Activated CD8-positive, alpha-beta memory T cell treated with anti-CD3 and anti-CD28 coated beads, Interleukin-2, amount 10 ng/mL, durations not matched to agents 7 days and 5 days (primary cell): ENCODE measurements at regions not wholly inside any gene's neighbourhood (a gene's known extent, or its start where the extent isn't known, plus 50 kb on each side); places are given as distances from the start of the nearest gene placed in this dataset.

Experiments used
- ATAC-seq: fragments of 150-1000 bp; cut with Tn5 transposase; one replicate; pipeline ENCODE4 v1.10.0; 2021; ENCODE audit warnings: moderate library complexity
- CTCF ChIA-PET: fragments of 350-600 bp; sonication (Branson Sonifier 250); formaldehyde crosslinking; loops from one replicate; lab custom pipeline; 2021; ENCODE audit warnings: antibody characterized with exemption; lab: Charles Lee
- DNase-seq: peaks from one replicate; pipeline ENCODE4 v3.0.0-alpha.2; 2020
- H3K27ac Mint-ChIP-seq: one replicate; pipeline ENCODE4 v1.8.0; 2021; ENCODE audit warnings: mild to moderate bottlenecking, mixed read lengths
- H3K27me3 Mint-ChIP-seq: one replicate; pipeline ENCODE4 v1.8.0; 2021; ENCODE audit warnings: mixed read lengths
- H3K36me3 Mint-ChIP-seq: one replicate; pipeline ENCODE4 v1.8.0; 2021; ENCODE audit warnings: mild to moderate bottlenecking, mixed read lengths
- H3K4me1 Mint-ChIP-seq: one replicate; pipeline ENCODE4 v1.8.0; 2021; ENCODE audit warnings: mixed read lengths
- H3K4me3 Mint-ChIP-seq: one replicate; pipeline ENCODE4 v1.8.0; 2021; ENCODE audit warnings: mild to moderate bottlenecking, moderate library complexity, mixed read lengths
- H3K9me3 Mint-ChIP-seq: one replicate; pipeline ENCODE4 v1.8.0; 2022; ENCODE audit warnings: low read depth, mixed read lengths

GRCh38 chr2:145226901-145227300 lies 707.0 kb upstream of the ZEB2 start:
- DNase-seq: no peak
- ATAC-seq: no peak
- H3K9me3 Mint-ChIP-seq: no peaks in the 10 kb centered on the region
- no peaks in the 10 kb centered on the region for H3K36me3 Mint-ChIP-seq
- CTCF ChIA-PET: no interaction called here
- no peaks in the 10 kb centered on the region for H3K4me1 Mint-ChIP-seq
- H3K27me3 Mint-ChIP-seq: no peaks in the 10 kb centered on the region
- no peak overlapping the region for H3K4me3 Mint-ChIP-seq
- H3K27ac Mint-ChIP-seq: no peak overlapping the region

DNA sequence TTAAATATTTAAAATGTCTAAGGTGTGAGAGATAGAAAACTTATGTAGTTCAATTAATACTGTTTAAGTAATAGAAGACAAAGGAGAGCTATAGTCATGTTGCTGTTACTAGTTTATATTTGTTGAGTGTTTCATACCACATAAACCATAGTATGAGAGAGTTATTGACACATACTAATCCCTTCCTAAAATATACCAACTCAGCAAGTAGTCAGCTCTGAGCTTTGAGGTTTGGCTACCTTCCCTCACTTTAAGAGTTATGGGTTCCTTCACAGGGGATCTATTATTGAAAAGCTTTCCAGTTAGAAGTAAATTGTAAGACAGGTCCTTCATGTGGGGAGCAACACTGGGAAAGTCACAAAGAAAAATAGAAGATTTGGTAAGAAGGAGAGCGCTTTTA lies 701.6 kb upstream of the ZEB2 start:
- Mint-ChIP-seq H3K27me3 (no peaks in the 10 kb centered on the region), H3K4me1 (no peaks in the 10 kb centered on the region), H3K9me3 (no peaks in the 10 kb centered on the region), H3K36me3 (no peaks in the 10 kb centered on the region), H3K27ac (no peak overlapping the region), H3K4me3 (no peak overlapping the region)
- no peak for DNase-seq
- CTCF ChIA-PET: no interaction called here
- ATAC-seq: no peak

DNA sequence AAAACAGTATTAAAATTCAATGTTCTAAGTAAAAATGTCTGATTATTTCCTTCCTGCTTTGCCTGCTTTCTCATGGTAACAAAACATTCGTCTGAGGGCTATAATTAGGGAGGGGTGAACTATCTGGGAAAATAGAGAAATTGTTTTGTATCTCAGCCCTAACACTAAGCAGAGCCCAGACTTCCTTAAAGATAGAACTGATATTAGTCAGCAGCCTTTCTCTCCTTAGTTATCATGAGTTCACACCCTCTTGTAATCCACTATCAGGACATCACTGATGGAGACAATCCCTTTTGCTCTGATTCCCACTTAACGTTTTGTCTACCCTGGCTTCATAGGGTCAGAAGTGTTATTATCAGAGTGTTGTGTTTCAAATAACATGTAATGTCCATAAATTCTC lies 701.1 kb upstream of the ZEB2 start:
- ATAC-seq (no peak), DNase-seq (no peak)
- H3K9me3 Mint-ChIP-seq: no peaks in the 10 kb centered on the region
- no peak overlapping the region for H3K27ac Mint-ChIP-seq
- no peak overlapping the region for H3K4me3 Mint-ChIP-seq
- no peaks in the 10 kb centered on the region for H3K4me1 Mint-ChIP-seq
- CTCF ChIA-PET: no interaction called here
- H3K27me3 Mint-ChIP-seq: no peaks in the 10 kb centered on the region
- no peaks in the 10 kb centered on the region for H3K36me3 Mint-ChIP-seq

- H3K4me3 Mint-ChIP-seq: no peak overlapping the region
- H3K9me3 Mint-ChIP-seq: no peaks in the 10 kb centered on the region
- H3K4me1 Mint-ChIP-seq: no peaks in the 10 kb centered on the region
- CTCF ChIA-PET: no interaction called here
- DNase-seq: no peak
- H3K27ac Mint-ChIP-seq: no peak overlapping the region
- no peaks in the 10 kb centered on the region for H3K36me3 Mint-ChIP-seq
- ATAC-seq: no peak
- no peaks in the 10 kb centered on the region for H3K27me3 Mint-ChIP-seq
These were observed 700.6 kb upstream of the ZEB2 start for GRCh38 chr2:145220496-145220895.

DNA sequence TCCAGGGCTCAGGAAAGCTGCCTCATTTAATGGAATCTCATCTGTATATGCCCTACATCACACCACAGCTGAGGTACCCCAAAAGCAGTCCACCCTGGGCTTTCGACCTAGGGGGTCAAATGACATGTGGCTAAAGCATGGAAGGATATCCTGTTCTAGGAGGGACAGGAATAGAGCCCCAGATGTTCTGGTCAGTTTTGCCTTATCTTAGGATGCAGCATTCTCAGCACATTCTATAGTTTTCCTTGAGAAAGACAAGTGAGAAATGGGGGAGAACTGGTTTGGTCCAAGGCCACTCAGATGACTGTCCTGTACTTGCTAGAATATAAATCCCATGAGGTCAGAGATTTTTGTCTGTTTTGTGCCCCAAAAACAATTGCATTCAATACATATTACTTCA lies 688.0 kb upstream of the ZEB2 start:
- Mint-ChIP-seq H3K27me3 (no peaks in the 10 kb centered on the region), H3K36me3 (no peaks in the 10 kb centered on the region), H3K4me1 (no peaks in the 10 kb centered on the region), H3K27ac (no peak overlapping the region), H3K4me3 (no peak overlapping the region), H3K9me3 (peaks cover 3% of the 10 kb centered on the region)
- ATAC-seq (no peak), DNase-seq (no peak)
- CTCF ChIA-PET: no interaction called here

DNA sequence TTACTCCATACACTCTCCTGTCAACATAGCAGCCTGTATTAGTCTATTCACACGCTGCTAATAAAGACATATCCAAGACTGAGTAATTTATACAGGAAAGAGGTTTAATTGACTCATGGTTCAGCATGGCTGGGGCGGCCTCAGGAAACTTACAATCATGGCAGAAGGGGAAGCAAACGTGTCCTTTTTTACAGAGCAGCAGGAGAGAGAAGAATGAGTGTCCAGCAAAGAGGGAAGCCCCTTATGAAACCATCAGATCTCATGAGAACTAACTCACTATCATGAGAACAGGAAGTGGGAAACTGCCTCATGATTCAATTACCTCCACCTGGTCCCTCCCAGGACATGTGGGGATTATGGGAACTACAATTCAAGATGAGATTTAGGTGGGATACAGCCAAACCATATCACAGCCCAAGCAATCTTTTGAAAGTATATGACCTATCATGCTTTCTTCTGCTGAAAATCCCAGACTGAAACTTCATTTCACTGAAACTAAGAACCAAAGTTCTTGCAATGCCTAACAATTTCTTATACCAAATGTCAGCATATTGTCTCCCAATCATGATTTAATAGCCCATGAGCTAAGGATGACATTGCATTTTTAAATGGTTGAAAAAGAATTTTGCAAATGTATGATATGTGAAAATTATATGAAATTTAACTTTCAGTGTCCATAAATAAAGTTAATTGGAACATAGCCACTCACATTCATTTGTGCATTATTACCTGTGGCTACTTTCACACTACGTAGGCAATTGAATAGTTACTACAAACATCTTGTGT lies 686.8 kb upstream of the ZEB2 start:
- no peak for ATAC-seq

GRCh38 chr2:145203891-145204290 lies 684.0 kb upstream of the ZEB2 start:
- Mint-ChIP-seq H3K9me3 (no peaks in the 10 kb centered on the region), H3K4me1 (no peaks in the 10 kb centered on the region), H3K4me3 (no peak overlapping the region), H3K36me3 (no peaks in the 10 kb centered on the region), H3K27ac (no peak overlapping the region), H3K27me3 (no peaks in the 10 kb centered on the region)
- DNase-seq (no peak), ATAC-seq (no peak)
- CTCF ChIA-PET: no interaction called here

More for the DNA sequence above, 686.8 kb upstream of the ZEB2 start:
- H3K9me3 Mint-ChIP-seq: no peaks in the 10 kb centered on the region
- CTCF ChIA-PET: no interaction called here
- DNase-seq: no peak
- H3K4me3 Mint-ChIP-seq: no peak overlapping the region
- H3K4me1 Mint-ChIP-seq: no peaks in the 10 kb centered on the region
- H3K27ac Mint-ChIP-seq: no peak overlapping the region
- H3K36me3 Mint-ChIP-seq: no peaks in the 10 kb centered on the region
- no peaks in the 10 kb centered on the region for H3K27me3 Mint-ChIP-seq

DNA sequence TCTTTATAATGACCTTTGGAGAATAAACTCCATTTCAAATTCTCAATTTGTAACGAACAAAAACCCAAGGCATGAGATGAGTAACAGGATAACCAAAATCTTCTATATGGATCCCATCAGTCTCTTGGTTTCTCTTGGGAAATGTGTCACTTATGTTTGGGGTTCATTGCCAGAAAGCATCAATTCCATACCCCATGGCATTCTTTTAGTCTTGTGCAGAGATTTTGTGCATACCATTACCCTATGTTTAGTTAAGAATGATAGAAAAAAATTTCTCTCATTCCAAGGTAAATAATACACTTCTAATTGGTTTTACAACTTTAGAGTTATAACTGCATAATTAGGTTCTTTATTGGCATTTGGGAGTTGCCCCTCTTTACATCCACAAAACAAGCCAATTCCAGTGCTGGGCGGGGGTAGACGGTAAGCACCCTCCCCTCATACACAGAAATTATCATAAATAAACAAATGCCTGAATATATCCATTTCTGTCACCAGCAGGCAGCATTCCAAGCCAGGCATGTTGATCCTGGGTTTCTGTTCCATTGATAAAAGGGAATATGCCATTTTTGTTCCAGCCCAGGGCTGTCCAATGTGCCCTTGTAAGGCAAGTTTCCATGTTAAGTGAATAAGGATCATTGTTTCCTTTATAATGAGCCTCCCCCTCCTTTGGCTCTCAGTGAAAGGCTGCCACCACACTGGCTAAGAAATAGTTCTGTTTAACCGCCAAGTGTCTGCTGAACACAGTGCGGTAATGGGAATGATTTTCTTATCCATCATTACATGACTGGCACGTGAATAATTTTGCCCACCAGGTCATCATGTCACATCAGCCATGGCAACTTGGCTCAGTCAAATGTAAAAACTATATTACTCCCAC lies 680.1 kb upstream of the ZEB2 start:
- Mint-ChIP-seq H3K36me3 (no peaks in the 10 kb centered on the region), H3K27ac (no peak overlapping the region), H3K9me3 (no peaks in the 10 kb centered on the region), H3K4me3 (no peak overlapping the region), H3K4me1 (no peaks in the 10 kb centered on the region), H3K27me3 (no peaks in the 10 kb centered on the region)
- CTCF ChIA-PET: no interaction called here
- ATAC-seq (no peak), DNase-seq (no peak)

GRCh38 chr2:145199042-145199441 lies 679.1 kb upstream of the ZEB2 start:
- Mint-ChIP-seq H3K4me3 (no peak overlapping the region), H3K4me1 (no peaks in the 10 kb centered on the region), H3K36me3 (no peaks in the 10 kb centered on the region), H3K27me3 (no peaks in the 10 kb centered on the region), H3K27ac (no peak overlapping the region), H3K9me3 (no peaks in the 10 kb centered on the region)
- CTCF ChIA-PET: no interaction called here
- no peak for DNase-seq
- ATAC-seq: no peak

DNA sequence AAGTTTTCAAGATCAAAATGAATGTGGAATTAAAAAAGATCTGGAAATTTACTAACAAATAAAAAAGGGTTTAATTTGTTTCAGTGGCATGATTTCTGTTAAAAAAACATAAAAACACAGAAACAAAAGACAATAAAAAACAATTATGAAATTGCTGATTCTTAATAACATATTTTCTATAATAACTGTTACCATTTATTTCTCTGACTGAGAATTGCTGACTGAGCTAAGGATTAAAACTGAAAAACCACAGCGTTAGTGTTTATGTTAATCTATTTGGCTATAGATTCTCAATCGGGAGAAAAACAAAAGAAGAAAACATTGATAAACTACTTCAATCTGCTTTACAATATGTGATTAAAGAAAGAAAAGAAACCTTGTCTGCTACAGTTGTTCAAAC lies 678.6 kb upstream of the ZEB2 start:
- DNase-seq: no peak
- H3K4me3 Mint-ChIP-seq: no peak overlapping the region
- H3K4me1 Mint-ChIP-seq: no peaks in the 10 kb centered on the region
- CTCF ChIA-PET: no interaction called here
- no peak for ATAC-seq
- no peaks in the 10 kb centered on the region for H3K27me3 Mint-ChIP-seq
- H3K9me3 Mint-ChIP-seq: no peaks in the 10 kb centered on the region
- H3K27ac Mint-ChIP-seq: no peak overlapping the region
- no peaks in the 10 kb centered on the region for H3K36me3 Mint-ChIP-seq

DNA sequence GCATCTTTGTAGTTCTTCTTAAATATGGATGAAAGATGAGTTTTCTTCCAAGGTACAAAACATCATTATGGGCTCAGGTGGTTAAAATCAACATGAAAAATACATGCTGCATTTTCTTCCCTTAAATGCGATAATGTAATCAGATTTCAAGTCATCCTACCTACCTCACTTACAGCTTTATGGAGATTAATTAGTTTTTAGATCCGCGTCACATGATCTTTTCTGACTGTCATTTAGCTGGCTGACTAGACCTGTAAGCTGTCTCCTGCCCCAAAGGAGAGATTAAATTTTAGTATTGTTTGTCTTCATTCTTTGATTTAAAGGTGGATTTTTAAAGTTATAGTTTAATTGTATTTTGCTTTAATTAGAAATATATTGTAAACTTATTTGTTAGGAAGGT lies 678.0 kb upstream of the ZEB2 start:
- CTCF ChIA-PET: no interaction called here
- H3K4me1 Mint-ChIP-seq: no peaks in the 10 kb centered on the region
- H3K27me3 Mint-ChIP-seq: no peaks in the 10 kb centered on the region
- no peak overlapping the region for H3K27ac Mint-ChIP-seq
- no peaks in the 10 kb centered on the region for H3K36me3 Mint-ChIP-seq
- ATAC-seq (no peak), DNase-seq (no peak)
- H3K4me3 Mint-ChIP-seq: no peak overlapping the region
- no peaks in the 10 kb centered on the region for H3K9me3 Mint-ChIP-seq

DNA sequence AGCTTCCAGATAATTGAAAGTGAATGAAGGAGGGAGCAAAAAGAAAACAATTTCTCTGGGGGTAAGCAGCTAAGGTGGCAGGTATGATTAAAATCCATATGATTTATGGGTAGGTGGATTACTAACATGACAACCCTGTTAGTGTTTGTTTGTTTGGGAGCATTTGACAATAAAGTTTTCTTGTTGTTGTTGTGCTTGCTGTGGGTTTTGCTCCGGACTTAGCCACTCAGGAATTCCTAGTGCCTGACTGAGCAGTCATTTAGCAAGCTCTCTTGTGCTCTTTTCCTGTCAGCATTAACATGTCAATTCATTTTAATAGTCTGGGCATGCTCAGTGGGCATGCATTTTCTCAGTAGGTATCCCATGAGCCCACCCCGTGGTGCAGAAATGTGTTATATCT lies 674.8 kb upstream of the ZEB2 start:
- DNase-seq (no peak), ATAC-seq (no peak)
- Mint-ChIP-seq H3K27ac (no peak overlapping the region), H3K36me3 (no peaks in the 10 kb centered on the region), H3K9me3 (no peaks in the 10 kb centered on the region), H3K4me3 (no peak overlapping the region), H3K27me3 (no peaks in the 10 kb centered on the region), H3K4me1 (no peaks in the 10 kb centered on the region)
- CTCF ChIA-PET: no interaction called here

GRCh38 chr2:145190031-145190703 lies 670.2 kb upstream of the ZEB2 start:
- CTCF ChIA-PET: no interaction called here
- no peak overlapping the region for H3K4me3 Mint-ChIP-seq
- H3K27me3 Mint-ChIP-seq: no peaks in the 10 kb centered on the region
- H3K4me1 Mint-ChIP-seq: no peaks in the 10 kb centered on the region
- ATAC-seq: no peak
- H3K27ac Mint-ChIP-seq: no peak overlapping the region
- no peaks in the 10 kb centered on the region for H3K36me3 Mint-ChIP-seq
- H3K9me3 Mint-ChIP-seq: no peaks in the 10 kb centered on the region
- no peak for DNase-seq

- DNase-seq (no peak), ATAC-seq (no peak)
- Mint-ChIP-seq H3K4me3 (no peak overlapping the region), H3K27me3 (peaks cover 5% of the 10 kb centered on the region), H3K36me3 (no peaks in the 10 kb centered on the region), H3K27ac (no peak overlapping the region), H3K4me1 (no peaks in the 10 kb centered on the region), H3K9me3 (no peaks in the 10 kb centered on the region)
- CTCF ChIA-PET: no interaction called here
These were observed 666.4 kb upstream of the ZEB2 start for GRCh38 chr2:145186303-145186702.
